CD14-positive monocyte (primary cell): ENCODE measurements at regions not wholly inside any gene's neighbourhood (a gene's known extent, or its start where the extent isn't known, plus 50 kb on each side); places are given as distances from the start of the nearest gene placed in this dataset.

Source experiments
- DNase-seq, 3 donors: peaks; one replicate each; pipeline ENCODE4 v3.0.0-alpha.2; 2011 to 2022
- H2AFZ ChIP-seq: 2 replicates; pipeline ENCODE4 v1.6.0; 2012; ENCODE audit warnings: mild to moderate bottlenecking, low read depth, low read length, inconsistent platforms; ENCODE audit not compliant: insufficient read depth, poor library complexity, severe bottlenecking
- H3K27ac ChIP-seq, 2 donors: 1 replicate in 1 of 2; 2 replicates in 1 of 2; pipeline ENCODE4 v1.5.1; 2012 to 2013; ENCODE audit warnings: low read length in 2 of 2, control low read depth in 1 of 2, inconsistent platforms in 1 of 2, low read depth in 1 of 2, mild to moderate bottlenecking in 1 of 2
- H3K27me3 ChIP-seq, 2 donors: one replicate each; pipeline versions ENCODE4 v1.6.0 to v1.6.1; 2011 to 2013; ENCODE audit warnings: low read length in 2 of 2; ENCODE audit not compliant: control insufficient read depth in 2 of 2, insufficient read depth in 2 of 2
- H3K36me3 ChIP-seq, 2 donors: replicated peaks in 1 of 2; 1 replicate in 1 of 2; 2 replicates in 1 of 2; pipeline versions ENCODE4 v1.5.1 to v1.6.1; 2012 to 2013; ENCODE audit warnings: low read length in 2 of 2, control low read depth in 1 of 2, inconsistent platforms in 1 of 2, mild to moderate bottlenecking in 1 of 2; ENCODE audit not compliant: insufficient read depth in 2 of 2, control insufficient read depth in 1 of 2
- H3K4me1 ChIP-seq, 2 donors: 1 replicate in 1 of 2; 2 replicates in 1 of 2; pipeline versions ENCODE4 v1.5.1 to v1.6.1; 2012 to 2013; ENCODE audit warnings: low read length in 2 of 2, control low read depth in 1 of 2, inconsistent platforms in 1 of 2, mild to moderate bottlenecking in 1 of 2, moderate library complexity in 1 of 2; ENCODE audit not compliant: insufficient read depth in 2 of 2, control insufficient read depth in 1 of 2
- H3K4me2 ChIP-seq: replicated peaks from 2 replicates; pipeline ENCODE3; 2012; ENCODE audit warnings: low read length, moderate library complexity, mild to moderate bottlenecking; ENCODE audit not compliant: poor library complexity, severe bottlenecking; ENCODE audit errors: extremely low read depth
- H3K4me3 ChIP-seq, 3 experiments: fragments of 200-600 bp in 1 of 3; sonication (generic) in 1 of 3; replicated peaks in 1 of 3; 1 replicate in 2 of 3; 2 replicates in 1 of 3; pipeline ENCODE4 v1.5.1; 2011 to 2013; ENCODE audit warnings: low read length in 3 of 3, mild to moderate bottlenecking in 3 of 3, control low read depth in 2 of 3, low read depth in 2 of 3, inconsistent platforms in 1 of 3, moderate library complexity in 1 of 3
- H3K79me2 ChIP-seq: 2 replicates; pipeline ENCODE4 v1.6.0; 2012; ENCODE audit warnings: mild to moderate bottlenecking, control low read depth, inconsistent platforms, low read length, moderate library complexity; ENCODE audit not compliant: insufficient read depth
- H3K9ac ChIP-seq: 2 replicates; pipeline ENCODE4 v1.6.0; 2017; ENCODE audit warnings: low read length, mild to moderate bottlenecking; ENCODE audit not compliant: insufficient read depth, poor library complexity, severe bottlenecking
- H3K9me3 ChIP-seq, 2 donors: replicated peaks in 1 of 2; 1 replicate in 1 of 2; 2 replicates in 1 of 2; pipeline versions ENCODE4 v1.5.1 to v1.6.1; 2012 to 2013; ENCODE audit warnings: low read length in 2 of 2, control low read depth in 1 of 2; ENCODE audit not compliant: control insufficient read depth in 1 of 2, insufficient read depth in 1 of 2
- H4K20me1 ChIP-seq: 2 replicates; pipeline ENCODE4 v1.6.0; 2012; ENCODE audit warnings: mild to moderate bottlenecking, low read length, control low read depth, moderate library complexity; ENCODE audit not compliant: insufficient read depth
- H3K27ac Mint-ChIP-seq, 7 donors: one replicate each; pipeline ENCODE4 v1.8.0; 2020; ENCODE audit warnings: mild to moderate bottlenecking in 7 of 7, mixed read lengths in 7 of 7, moderate library complexity in 6 of 7, inconsistent platforms in 2 of 7
- H3K27me3 Mint-ChIP-seq, 3 donors: one replicate each; pipeline ENCODE4 v1.8.0; 2021 to 2022; ENCODE audit warnings: low read depth in 3 of 3, mild to moderate bottlenecking in 3 of 3, mixed read lengths in 3 of 3, moderate library complexity in 3 of 3, inconsistent platforms in 1 of 3
- H3K36me3 Mint-ChIP-seq, 2 donors: one replicate each; pipeline ENCODE4 v1.8.0; 2020; ENCODE audit warnings: mixed read lengths in 2 of 2, inconsistent platforms in 1 of 2, mild to moderate bottlenecking in 1 of 2
- H3K4me1 Mint-ChIP-seq: one replicate; pipeline ENCODE4 v1.8.0; 2020; ENCODE audit warnings: mild to moderate bottlenecking, mixed read lengths
- H3K4me3 Mint-ChIP-seq, 2 donors: one replicate each; pipeline ENCODE4 v1.8.0; 2020; ENCODE audit warnings: mild to moderate bottlenecking in 2 of 2, mixed read lengths in 2 of 2, moderate library complexity in 1 of 2
- H3K9me3 Mint-ChIP-seq, 7 donors: one replicate each; pipeline ENCODE4 v1.8.0; 2020 to 2022; ENCODE audit warnings: mixed read lengths in 7 of 7, mild to moderate bottlenecking in 6 of 7, moderate library complexity in 6 of 7, inconsistent platforms in 2 of 7
- CTCF ChIP-seq: fragments of 200-600 bp; IDR thresholded peaks from one replicate; pipeline ENCODE4 v1.8.0; 2022; ENCODE audit warnings: antibody characterized with exemption, mild to moderate bottlenecking
- WGBS: methylation state at CpG from one replicate; pipeline ENCODE4 v1.1.5; 2013; ENCODE audit warnings: missing lambda C conversion rate; ENCODE audit not compliant: insufficient coverage; 5-methylcytosine and 5-hydroxymethylcytosine counted together
- intact Hi-C, 2 donors: fragments of 100-400 bp; cut with micrococcal nuclease; formaldehyde crosslinking; loops; one replicate each; pipeline versions ENCODE4 v1.15.0 to v1.15.1; 2023

GRCh38 chr10:56063642-56064041 is 297.4 kb downstream of the ZWINT start:
- peaks cover 0 to 15% (median 6%) of the 10 kb centered on the region in 7 donors for H3K9me3 Mint-ChIP-seq

GRCh38 chr10:56057860-56058259 is 303.2 kb downstream of the ZWINT start:
- no peak overlapping the region for H3K27ac ChIP-seq
- no peak overlapping the region for H2AFZ ChIP-seq
- Mint-ChIP-seq H3K27ac (no peak overlapping the region), H3K27me3 (no peaks in the 10 kb centered on the region), H3K4me3 (no peak overlapping the region), H3K36me3 (no peaks in the 10 kb centered on the region), H3K9me3 (peaks cover 0 to 3% (median 0%) of the 10 kb centered on the region in 7 donors), H3K4me1 (no peaks in the 10 kb centered on the region)
- no CpG with 5 or more reads among the region's 2 CpGs for WGBS
- H3K79me2 ChIP-seq = no peaks in the 10 kb centered on the region
- no peaks in the 10 kb centered on the region for H3K4me1 ChIP-seq
- no peaks in the 10 kb centered on the region for H3K36me3 ChIP-seq
- no peak overlapping the region for H3K9ac ChIP-seq
- intact Hi-C loops = no loop called here
- no peaks in the 10 kb centered on the region for H3K9me3 ChIP-seq
- no peaks in the 10 kb centered on the region for H3K27me3 ChIP-seq
- H4K20me1 ChIP-seq = no peaks in the 10 kb centered on the region
- no peak for TF ChIP-seq CTCF
- no peak overlapping the region for H3K4me3 ChIP-seq
- no peak for DNase-seq
- H3K4me2 ChIP-seq = no peak overlapping the region

More at GRCh38 chr10:56063642-56064041, 297.4 kb downstream of the ZWINT start:
- Histone ChIP-seq H3K27me3 (no peaks in the 10 kb centered on the region), H3K4me1 (no peaks in the 10 kb centered on the region), H3K79me2 (no peaks in the 10 kb centered on the region), H3K27ac (no peak overlapping the region), H3K9ac (no peak overlapping the region), H3K4me3 (no peak overlapping the region), H3K4me2 (no peak overlapping the region), H3K36me3 (no peaks in the 10 kb centered on the region), H2AFZ (no peak overlapping the region), H4K20me1 (no peaks in the 10 kb centered on the region), H3K9me3 (peaks cover 8 to 12% of the 10 kb centered on the region in 2 donors)
- no peaks in the 10 kb centered on the region for H3K4me1 Mint-ChIP-seq
- no peak for DNase-seq
- no peak for TF ChIP-seq CTCF
- WGBS = no CpG with 5 or more reads among the region's 1 CpG
- H3K27ac Mint-ChIP-seq = no peak overlapping the region
- intact Hi-C loops = no loop called here
- H3K27me3 Mint-ChIP-seq = no peaks in the 10 kb centered on the region
- H3K4me3 Mint-ChIP-seq = no peak overlapping the region
- H3K36me3 Mint-ChIP-seq = no peaks in the 10 kb centered on the region
